ENCODE measurements at regions not wholly inside any gene's neighbourhood (a gene's known extent, or its start where the extent isn't known, plus 50 kb on each side); places are given as distances from the start of the nearest gene placed in this dataset.

- TF ChIP-seq GRHL2 (CRISPR knock-in tag; IDR thresholded peaks at IDR 0.05; ENCODE audit: insufficient replicate concordance, severe bottlenecking) (no peak), ATF1 (CRISPR knock-in tag; IDR thresholded peaks at IDR 0.05) (no peak)
- TF ChIP-seq, protein P1, sequence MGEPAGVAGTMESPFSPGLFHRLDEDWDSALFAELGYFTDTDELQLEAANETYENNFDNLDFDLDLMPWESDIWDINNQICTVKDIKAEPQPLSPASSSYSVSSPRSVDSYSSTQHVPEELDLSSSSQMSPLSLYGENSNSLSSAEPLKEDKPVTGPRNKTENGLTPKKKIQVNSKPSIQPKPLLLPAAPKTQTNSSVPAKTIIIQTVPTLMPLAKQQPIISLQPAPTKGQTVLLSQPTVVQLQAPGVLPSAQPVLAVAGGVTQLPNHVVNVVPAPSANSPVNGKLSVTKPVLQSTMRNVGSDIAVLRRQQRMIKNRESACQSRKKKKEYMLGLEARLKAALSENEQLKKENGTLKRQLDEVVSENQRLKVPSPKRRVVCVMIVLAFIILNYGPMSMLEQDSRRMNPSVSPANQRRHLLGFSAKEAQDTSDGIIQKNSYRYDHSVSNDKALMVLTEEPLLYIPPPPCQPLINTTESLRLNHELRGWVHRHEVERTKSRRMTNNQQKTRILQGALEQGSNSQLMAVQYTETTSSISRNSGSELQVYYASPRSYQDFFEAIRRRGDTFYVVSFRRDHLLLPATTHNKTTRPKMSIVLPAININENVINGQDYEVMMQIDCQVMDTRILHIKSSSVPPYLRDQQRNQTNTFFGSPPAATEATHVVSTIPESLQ (CRISPR knock-in tag; IDR thresholded peaks at IDR 0.05) = no peak
Observed at GRCh38 chr11:112455791-112456190, 195.1 kb upstream of the PLET1 start (continued).

GRCh38 chr11:112457532-112457931, 196.9 kb upstream of the PLET1 start:
- H3K36me3 Mint-ChIP-seq = no peaks in the 10 kb centered on the region
- no peaks in the 10 kb centered on the region for H3K27me3 Mint-ChIP-seq (ENCODE audit: low read depth)
- no peak overlapping the region for H3K27ac Mint-ChIP-seq
- POLR2A ChIA-PET = no interaction called here
- DNase-seq (ENCODE audit: low spot score) = no peak
- H3K4me1 Mint-ChIP-seq = no peaks in the 10 kb centered on the region
- CTCF ChIA-PET = no interaction called here
- ATAC-seq = no peak
- TF ChIP-seq NR3C1 (CRISPR knock-in tag; conservative IDR thresholded peaks at IDR 0.05; ENCODE audit: low read depth) = no peak
- TF ChIP-seq FOXK1 (CRISPR knock-in tag; IDR thresholded peaks at IDR 0.05) = no peak
- TF ChIP-seq ESRRA (CRISPR knock-in tag; IDR thresholded peaks at IDR 0.05; ENCODE audit: borderline replicate concordance) = no peak
- TF ChIP-seq HMGA2 (CRISPR knock-in tag; IDR thresholded peaks at IDR 0.05) = peak; percentile 98
- TF ChIP-seq FOXP1 (CRISPR knock-in tag; IDR thresholded peaks at IDR 0.05; ENCODE audit: borderline replicate concordance) = no peak
- H3K4me3 Mint-ChIP-seq = no peak overlapping the region
- H3K9me3 Mint-ChIP-seq = no peaks in the 10 kb centered on the region

- ChIA-PET CTCF (no interaction called here), POLR2A (no interaction called here)
- TF ChIP-seq, protein P1 (CRISPR knock-in tag; IDR thresholded peaks at IDR 0.05) = no peak
- TF ChIP-seq ZNF423 (CRISPR knock-in tag; IDR thresholded peaks at IDR 0.05) = no peak
- TF ChIP-seq JAZF1 (CRISPR knock-in tag; IDR thresholded peaks at IDR 0.05) = no peak
- TF ChIP-seq MLX (CRISPR knock-in tag; IDR thresholded peaks at IDR 0.05) = no peak
- TF ChIP-seq RELA (CRISPR knock-in tag; IDR thresholded peaks at IDR 0.05; ENCODE audit: borderline replicate concordance) = no peak
- no peak for TF ChIP-seq NR1H2 (CRISPR knock-in tag; IDR thresholded peaks at IDR 0.05)
- TF ChIP-seq AR (CRISPR knock-in tag; IDR thresholded peaks at IDR 0.05) = no peak
- no peak for TF ChIP-seq PRRX2 (CRISPR knock-in tag; IDR thresholded peaks at IDR 0.05)
- no peak for TF ChIP-seq ELF4 (CRISPR knock-in tag; IDR thresholded peaks at IDR 0.05; ENCODE audit: low read depth)
- no peak for TF ChIP-seq MYBL2 (CRISPR knock-in tag; IDR thresholded peaks at IDR 0.05)
- TF ChIP-seq OVOL2 (CRISPR knock-in tag; IDR thresholded peaks at IDR 0.05; ENCODE audit: borderline replicate concordance) = no peak
- no peak for ATAC-seq
- H3K36me3 Mint-ChIP-seq = no peaks in the 10 kb centered on the region
- H3K9me3 Mint-ChIP-seq = no peaks in the 10 kb centered on the region
- H3K27ac Mint-ChIP-seq = no peak overlapping the region
- H3K27me3 Mint-ChIP-seq (ENCODE audit: low read depth) = no peaks in the 10 kb centered on the region
- no peak for DNase-seq (ENCODE audit: low spot score)
- H3K4me1 Mint-ChIP-seq = no peaks in the 10 kb centered on the region
- H3K4me3 Mint-ChIP-seq = no peak overlapping the region
Observed at GRCh38 chr11:112459001-112459400, 198.3 kb upstream of the PLET1 start.

Measured in WTC11 (cell line).